ENCODE measurements at regions not wholly inside any gene's neighbourhood (a gene's known extent, or its start where the extent isn't known, plus 50 kb on each side); places are given as distances from the start of the nearest gene placed in this dataset.
A peak's percentile ranks its signal among the peaks of the same experiment; 100 is the strongest.
"Not testable (repeated sequence)": the region's sequence is repeated elsewhere in the genome, so short reads cannot be mapped to it uniquely, and the experiment has no call there.

- no peak for DNase-seq (ENCODE audit: low read depth)
- no peak overlapping the region for H3K4me3 ChIP-seq (ENCODE audit: low read depth, low read length)
- TF ChIP-seq CTCF (IDR thresholded peaks at IDR 0.05; ENCODE audit: control insufficient read depth, extremely low read depth, insufficient read depth), result no peak
These were observed 241.3 kb downstream of the SLITRK6 start for GRCh38 chr13:85557691-85558467.

- no peak for DNase-seq (ENCODE audit: low read depth)
- TF ChIP-seq CTCF (IDR thresholded peaks at IDR 0.05; ENCODE audit: control insufficient read depth, extremely low read depth, insufficient read depth), result no peak
- no peak overlapping the region for H3K4me3 ChIP-seq (ENCODE audit: low read depth, low read length)
These were observed 248.2 kb downstream of the SLITRK6 start for GRCh38 chr13:85551012-85551411.

GRCh38 chr13:85549819-85550218, 249.4 kb downstream of the SLITRK6 start:
- H3K4me3 ChIP-seq (ENCODE audit: low read depth, low read length), result no peak overlapping the region
- no peak for TF ChIP-seq CTCF (IDR thresholded peaks at IDR 0.05; ENCODE audit: control insufficient read depth, extremely low read depth, insufficient read depth)

GRCh38 chr13:85548845-85549244, 250.4 kb downstream of the SLITRK6 start:
- not testable (repeated sequence) for H3K4me3 ChIP-seq (ENCODE audit: low read depth, low read length); DNase-seq (ENCODE audit: low read depth)

More at GRCh38 chr13:85549819-85550218, 249.4 kb downstream of the SLITRK6 start:
- DNase-seq (ENCODE audit: low read depth), result no peak

GRCh38 chr13:85545771-85546170, 253.4 kb downstream of the SLITRK6 start:
- no peak for DNase-seq (ENCODE audit: low read depth)
- no peak overlapping the region for H3K4me3 ChIP-seq (ENCODE audit: low read depth, low read length)
- TF ChIP-seq CTCF (IDR thresholded peaks at IDR 0.05; ENCODE audit: control insufficient read depth, extremely low read depth, insufficient read depth), result no peak

- no peak for DNase-seq (ENCODE audit: low read depth)
- H3K4me3 ChIP-seq (ENCODE audit: low read depth, low read length), result no peak overlapping the region
- no peak for TF ChIP-seq CTCF (IDR thresholded peaks at IDR 0.05; ENCODE audit: control insufficient read depth, extremely low read depth, insufficient read depth)
These were observed 254.5 kb downstream of the SLITRK6 start for GRCh38 chr13:85544756-85545155.

- DNase-seq (ENCODE audit: low read depth), result peak; percentile 11
- no peak for TF ChIP-seq CTCF (IDR thresholded peaks at IDR 0.05; ENCODE audit: control insufficient read depth, extremely low read depth, insufficient read depth)
- no peak overlapping the region for H3K4me3 ChIP-seq (ENCODE audit: low read depth, low read length)
These were observed 256.1 kb downstream of the SLITRK6 start for GRCh38 chr13:85543144-85543543.

Measured in LNCaP clone FGC (cell line).